ENCODE measurements at regions not wholly inside any gene's neighbourhood (a gene's known extent, or its start where the extent isn't known, plus 50 kb on each side); places are given as distances from the start of the nearest gene placed in this dataset.

- Histone ChIP-seq H3K18ac (ENCODE audit: extremely low read depth, low read length) (no peak overlapping the region), H3K14ac (ENCODE audit: insufficient read length) (no peak overlapping the region), H3K4me1 (replicated peaks in 1 of 4; ENCODE audit: control insufficient read depth in 3 of 4, insufficient read depth in 4 of 4, low read length in 3 of 4) (no peaks in the 10 kb centered on the region; a peak in 1 of 7 replicates), H3K56ac (replicated peaks; ENCODE audit: insufficient read length, low read depth, low read length) (no peak overlapping the region), H3K4me3 (ENCODE audit: extremely low read depth in 1 of 4, insufficient read depth in 2 of 4, low read depth in 3 of 4, low read length in 4 of 4) (no peak overlapping the region), H3K9ac (replicated peaks in 1 of 4; ENCODE audit: extremely low read depth in 1 of 4, low read depth in 3 of 4, low read length in 3 of 4) (no peak overlapping the region), H2BK12ac (ENCODE audit: low read depth, low read length) (no peak overlapping the region), H3K27ac (ENCODE audit: low read depth, low read length) (no peak overlapping the region), H3K23ac (ENCODE audit: insufficient read length) (no peak overlapping the region), H4K91ac (replicated peaks; ENCODE audit: insufficient read length, low read length) (no peak overlapping the region), H2BK5ac (ENCODE audit: low read depth, low read length) (no peak overlapping the region), H2BK20ac (ENCODE audit: low read length) (no peak overlapping the region), H2BK120ac (replicated peaks; ENCODE audit: low read depth, low read length) (no peak overlapping the region), H2BK15ac (ENCODE audit: low read length) (no peak overlapping the region), H3K4ac (replicated peaks; ENCODE audit: insufficient read length, low read depth, low read length) (no peak overlapping the region), H2AFZ (ENCODE audit: low read length) (no peak overlapping the region), H3K27me3 (replicated peaks in 1 of 4; ENCODE audit: control insufficient read depth in 3 of 4, extremely low read depth in 1 of 4, insufficient read depth in 3 of 4, low read length in 3 of 4) (no peaks in the 10 kb centered on the region), H3K4me2 (ENCODE audit: insufficient read depth in 1 of 2, low read depth in 2 of 2, low read length in 2 of 2) (no peak overlapping the region), H4K20me1 (replicated peaks in 1 of 2; ENCODE audit: control insufficient read depth in 1 of 2, insufficient read depth in 2 of 2, low read length in 2 of 2) (no peaks in the 10 kb centered on the region), H3K23me2 (ENCODE audit: low read depth, low read length) (no peaks in the 10 kb centered on the region), H3K79me1 (ENCODE audit: low read depth, low read length) (no peaks in the 10 kb centered on the region), H3K36me3 (ENCODE audit: control insufficient read depth in 2 of 4, insufficient read depth in 4 of 4, low read length in 3 of 4) (no peaks in the 10 kb centered on the region), H3K9me3 (ENCODE audit: insufficient read depth in 2 of 2, low read depth in 1 of 2, low read length in 1 of 2) (peaks cover 2 to 3% of the 10 kb centered on the region in 2 experiments; a peak in 1 of 4 replicates), H4K8ac (ENCODE audit: extremely low read depth, insufficient read depth, low read length) (no peak overlapping the region), H2AK5ac (ENCODE audit: low read depth, low read length) (no peak overlapping the region), H3K79me2 (ENCODE audit: control insufficient read depth in 1 of 2, insufficient read depth in 2 of 2, low read length in 2 of 2) (no peaks in the 10 kb centered on the region), H4K5ac (ENCODE audit: insufficient read length, low read depth, low read length) (no peak overlapping the region)
- DNase-seq (ENCODE audit: low read depth in 1 of 2, low spot score in 2 of 2) = no peak
- ChIA-PET CTCF (ENCODE audit: partially characterized antibody) (no interaction called here), POLR2A (ENCODE audit: partially characterized antibody) (no interaction called here)
- WGBS, 2 experiments (ENCODE audit: extremely low coverage in 1 of 2, insufficient coverage in 1 of 2, insufficient read length in 1 of 2, insufficient replicate concordance in 2 of 2, low coverage in 1 of 2, low lambda C conversion rate in 2 of 2, missing lambda C conversion rate in 1 of 2) = 89% methylated on average over 6 of the region's 6 CpGs; no CpG with 5 or more reads in 1 of the 2 experiments
- no peak for FAIRE-seq
- no peak for TF ChIP-seq NRF1 (IDR thresholded peaks at IDR 0.05; ENCODE audit: low read depth, low read length)
- TF ChIP-seq BCL11A (IDR thresholded peaks at IDR 0.05; ENCODE audit: low read depth in 2 of 2, low read length in 2 of 2) = no peak
- no peak for TF ChIP-seq RBBP5 (IDR thresholded peaks at IDR 0.05; ENCODE audit: borderline replicate concordance, low read depth, low read length)
- TF ChIP-seq ZNF274 (IDR thresholded peaks at IDR 0.05; ENCODE audit: borderline replicate concordance, extremely low read depth, low read length) = no peak
- no peak for TF ChIP-seq JUND (IDR thresholded peaks at IDR 0.05; ENCODE audit: low read length)
- no peak for TF ChIP-seq CBX5 (IDR thresholded peaks at IDR 0.05; ENCODE audit: low read depth, low read length)
- TF ChIP-seq TEAD4 (IDR thresholded peaks at IDR 0.05; ENCODE audit: low read depth, low read length) = no peak
- TF ChIP-seq KDM1A (IDR thresholded peaks at IDR 0.05; ENCODE audit: borderline replicate concordance, low read length) = no peak
- TF ChIP-seq YY1 (IDR thresholded peaks at IDR 0.05; ENCODE audit: low read depth, low read length) = no peak
- TF ChIP-seq EZH2 (IDR thresholded peaks at IDR 0.05; ENCODE audit: low read depth, low read length, severe bottlenecking) = no peak
- TF ChIP-seq MAFK (IDR thresholded peaks at IDR 0.05; ENCODE audit: low read depth, low read length) = no peak
- no peak for TF ChIP-seq SIRT6 (IDR thresholded peaks at IDR 0.05; ENCODE audit: low read length)
- no peak for TF ChIP-seq SRF (IDR thresholded peaks at IDR 0.05; ENCODE audit: low read depth, low read length)
- no peak for TF ChIP-seq SP1 (IDR thresholded peaks at IDR 0.05; ENCODE audit: low read depth, low read length)
- no peak for TF ChIP-seq SIX5 (IDR thresholded peaks at IDR 0.05; ENCODE audit: low read depth, low read length)
- TF ChIP-seq SUZ12 (IDR thresholded peaks at IDR 0.05; ENCODE audit: low read length) = no peak
- TF ChIP-seq ASH2L (IDR thresholded peaks at IDR 0.05; ENCODE audit: low read length) = no peak
Measured at GRCh38 chr13:97686594-97686993, 252.6 kb downstream of the RAP2A start.
